ENCODE measurements at regions not wholly inside any gene's neighbourhood (a gene's known extent, or its start where the extent isn't known, plus 50 kb on each side); places are given as distances from the start of the nearest gene placed in this dataset.

GRCh38 chr12:12016284-12017100 is 54.2 kb upstream of the BCL2L14 start:
- DNase-seq, result no peak

GRCh38 chr12:12017135-12017581 is 53.6 kb upstream of the BCL2L14 start:
- no peak for DNase-seq

GRCh38 chr12:12017798-12018197 is 52.9 kb upstream of the BCL2L14 start:
- DNase-seq, result no peak

- no peak for DNase-seq
These were observed 52.3 kb upstream of the BCL2L14 start for GRCh38 chr12:12018454-12018853.

GRCh38 chr12:12019881-12020280 is 50.9 kb upstream of the BCL2L14 start:
- DNase-seq, result no peak

GRCh38 chr12:12020762-12021161 is 50.0 kb upstream of the BCL2L14 start:
- no peak for DNase-seq
